Gastrocnemius medialis (tissue), 4 donors: ENCODE measurements at regions not wholly inside any gene's neighbourhood (a gene's known extent, or its start where the extent isn't known, plus 50 kb on each side); places are given as distances from the start of the nearest gene placed in this dataset.

Source experiments
- CTCF ChIP-seq, 5 experiments: fragments of 450-650 bp in 3 of 5; fragments of 200-600 bp in 2 of 5; sonication (generic) in 2 of 5; IDR thresholded peaks in 4 of 5; conservative IDR thresholded peaks in 1 of 5; 1 replicate in 4 of 5; 2 replicates in 1 of 5; pipeline ENCODE4 v1.5.1; 2016 to 2019; ENCODE audit warnings: antibody characterized with exemption in 5 of 5, mild to moderate bottlenecking in 3 of 5, moderate library complexity in 3 of 5
- POLR2A ChIP-seq, 2 donors: fragments of 450-650 bp; IDR thresholded peaks; one replicate each; pipeline ENCODE4 v1.6.1; 2017; ENCODE audit warnings: antibody characterized with exemption in 2 of 2, mild to moderate bottlenecking in 2 of 2, moderate library complexity in 2 of 2

GRCh38 chr3:31440878-31441277, 91.8 kb upstream of the STT3B start:
- no peak for TF ChIP-seq CTCF (IDR thresholded peaks at IDR 0.05 in 4 of 5, conservative IDR thresholded peaks at IDR 0.05 in 1 of 5)
- TF ChIP-seq POLR2A (IDR thresholded peaks at IDR 0.05): no peak
